HCT116 (cell line): ENCODE measurements at regions not wholly inside any gene's neighbourhood (a gene's known extent, or its start where the extent isn't known, plus 50 kb on each side); places are given as distances from the start of the nearest gene placed in this dataset.

Experiments
- ATAC-seq: fragments of 200-7000 bp; cut with Tn5 transposase; 2 replicates; pipeline ENCODE4 v1.9.1; 2020; ENCODE audit warnings: mild to moderate bottlenecking, moderate library complexity
- BruUV-seq: library from RNA; stranded (reverse); fragments of 400-500 nt; replicated peaks from 2 replicates; lab custom pipeline; 2021; lab: Mats Ljungman, UMichigan
- CTCF ChIA-PET: fragments of 300-600 bp; sonication (Branson Sonifier 250); formaldehyde crosslinking; loops from one replicate; lab custom pipeline; 2021; ENCODE audit warnings: antibody characterized with exemption; lab: Charles Lee
- POLR2A ChIA-PET: fragments of 300-600, 350-600 bp; sonication (Branson Sonifier 250); formaldehyde crosslinking; loops from one replicate; lab custom pipeline; 2021; ENCODE audit warnings: antibody characterized with exemption; lab: Charles Lee
- RAD21 ChIA-PET, 2 experiments: fragments of 300-600 bp; sonication (Branson Sonifier 250); formaldehyde crosslinking; loops; one replicate each; lab custom pipeline; 2023; ENCODE audit warnings: low total read pairs in 2 of 2; ENCODE audit not compliant: uncharacterized antibody in 2 of 2, unreplicated experiment in 2 of 2, low non-redundant PET in 1 of 2; lab: Charles Lee
- DNase-seq: peaks from one replicate; pipeline ENCODE4 v3.0.0-alpha.2; 2010; ENCODE audit warnings: low read depth, low spot score
- H2AFZ ChIP-seq: fragments of 200-600 bp; shearing (Covaris generic), sonication (generic); 2 replicates; pipeline ENCODE4 v1.6.1; 2017; ENCODE audit warnings: low read depth, mixed run types, mixed read lengths, antibody characterized with exemption, low read length; ENCODE audit not compliant: poor library complexity, severe bottlenecking
- H3K27ac ChIP-seq: 2 replicates; pipeline ENCODE4 v1.5.1; 2012; ENCODE audit warnings: low read depth, low read length
- H3K27me3 ChIP-seq: fragments of 200-600 bp; sonication (generic); 2 replicates; pipeline ENCODE4 v1.6.1; 2016; ENCODE audit warnings: mixed run types, low read length, mixed read lengths; ENCODE audit not compliant: insufficient read depth
- H3K36me3 ChIP-seq, 2 experiments: fragments of 200-500 bp in 1 of 2; fragments of 200-600 bp in 1 of 2; sonication (Bioruptor generic) in 1 of 2; sonication (generic) in 1 of 2; 2 replicates each; pipeline versions ENCODE4 v1.5.1 to v1.6.1; 2014 to 2016; ENCODE audit warnings: low read length in 2 of 2, inconsistent platforms in 1 of 2, mixed read lengths in 1 of 2, mixed run types in 1 of 2; ENCODE audit not compliant: insufficient read depth in 2 of 2, control insufficient read depth in 1 of 2
- H3K4me1 ChIP-seq, 2 experiments: fragments of 200-600 bp in 1 of 2; sonication (generic) in 1 of 2; 2 replicates each; pipeline versions ENCODE4 v1.5.1 to v1.6.1; 2012 to 2017; ENCODE audit warnings: low read length in 2 of 2, inconsistent platforms in 1 of 2, mild to moderate bottlenecking in 1 of 2, mixed read lengths in 1 of 2, mixed run types in 1 of 2, moderate library complexity in 1 of 2; ENCODE audit not compliant: insufficient read depth in 2 of 2, control insufficient read depth in 1 of 2
- H3K4me2 ChIP-seq: fragments of 200-600 bp; sonication (generic); 2 replicates; pipeline ENCODE4 v1.6.1; 2017; ENCODE audit warnings: mixed run types, low read length, mixed read lengths
- H3K4me3 ChIP-seq, 2 experiments: fragments of 200-600 bp in 1 of 2; sonication (generic) in 1 of 2; replicated peaks in 1 of 2; 2 replicates each; pipeline ENCODE4 v1.5.1; 2011 to 2016; ENCODE audit warnings: low read length in 2 of 2, control low read depth in 1 of 2, low read depth in 1 of 2, mild to moderate bottlenecking in 1 of 2, mixed read lengths in 1 of 2, mixed run types in 1 of 2
- H3K79me2 ChIP-seq: fragments of 200-600 bp; sonication (generic); 2 replicates; pipeline ENCODE4 v1.6.1; 2017; ENCODE audit warnings: mild to moderate bottlenecking, mixed run types, low read length, moderate library complexity, mixed read lengths; ENCODE audit not compliant: insufficient read depth
- H3K9ac ChIP-seq: fragments of 200-600 bp; sonication (generic); 2 replicates; pipeline ENCODE4 v1.6.1; 2016; ENCODE audit warnings: low read length, mixed read lengths
- H3K9me2 ChIP-seq: fragments of 200-600 bp; sonication (generic), shearing (Covaris generic); 2 replicates; pipeline ENCODE4 v1.6.1; 2017; ENCODE audit warnings: mixed run types, mild to moderate bottlenecking, moderate library complexity; ENCODE audit not compliant: insufficient read depth
- H3K9me3 ChIP-seq, 2 experiments: fragments of 200-500 bp in 1 of 2; fragments of 200-600 bp in 1 of 2; sonication (Bioruptor generic) in 1 of 2; sonication (generic) in 1 of 2; 2 replicates each; pipeline ENCODE4 v1.6.1; 2014 to 2017; ENCODE audit warnings: low read length in 2 of 2, mixed read lengths in 2 of 2, inconsistent platforms in 1 of 2, low read depth in 1 of 2, mild to moderate bottlenecking in 1 of 2, mixed run types in 1 of 2, moderate library complexity in 1 of 2; ENCODE audit not compliant: control insufficient read depth in 1 of 2, insufficient read depth in 1 of 2
- H4K20me1 ChIP-seq: fragments of 200-600 bp; sonication (generic), shearing (Covaris generic); 2 replicates; pipeline ENCODE4 v1.6.1; 2017; ENCODE audit warnings: mixed run types, mild to moderate bottlenecking, moderate library complexity; ENCODE audit not compliant: insufficient read depth
- CBX3 ChIP-seq: IDR thresholded peaks from 2 replicates; pipeline ENCODE4 v1.6.1; 2012; ENCODE audit warnings: low read depth
- CEBPB ChIP-seq: IDR thresholded peaks from 2 replicates; pipeline ENCODE4 v1.6.1; 2012; ENCODE audit warnings: low read depth
- CTCF ChIP-seq, 3 experiments: fragments of 200-600 bp in 1 of 3; sonication (generic) in 1 of 3; IDR thresholded peaks in 2 of 3; conservative IDR thresholded peaks in 1 of 3; 2 replicates each; pipeline ENCODE4 v1.5.1; 2012 to 2017; ENCODE audit warnings: low read depth in 2 of 3, low read length in 2 of 3, antibody characterized with exemption in 1 of 3, borderline replicate concordance in 1 of 3, control low read depth in 1 of 3, mild to moderate bottlenecking in 1 of 3, mixed read lengths in 1 of 3, mixed run types in 1 of 3, moderate library complexity in 1 of 3; ENCODE audit not compliant: insufficient read depth in 1 of 3
- EZH2 ChIP-seq: fragments of 200-600 bp; sonication (generic); IDR thresholded peaks from 2 replicates; pipeline ENCODE4 v1.6.1; 2017; ENCODE audit warnings: antibody characterized with exemption, mixed run types
- EZH2phosphoT487 ChIP-seq: fragments of 200-600 bp; IDR thresholded peaks from 2 replicates; pipeline ENCODE4 v1.6.1; 2018; ENCODE audit warnings: antibody characterized with exemption, borderline replicate concordance
- FOSL1 ChIP-seq: IDR thresholded peaks from 2 replicates; pipeline ENCODE4 v1.6.1; 2012; ENCODE audit warnings: low read depth
- MAX ChIP-seq: IDR thresholded peaks from 2 replicates; pipeline ENCODE4 v1.6.1; 2012
- POLR2A ChIP-seq: IDR thresholded peaks from 2 replicates; pipeline ENCODE4 v1.7.0; 2011; ENCODE audit warnings: borderline replicate concordance; ENCODE audit not compliant: insufficient read depth, insufficient read length; ENCODE audit errors: extremely low read depth
- POLR2AphosphoS5 ChIP-seq: IDR thresholded peaks from 2 replicates; pipeline ENCODE4 v1.6.1; 2011; ENCODE audit warnings: mild to moderate bottlenecking, low read depth, low read length, moderate library complexity
- RAD21 ChIP-seq: IDR thresholded peaks from 2 replicates; pipeline ENCODE4 v1.6.1; 2012; ENCODE audit warnings: low read depth, mild to moderate bottlenecking
- REST ChIP-seq: IDR thresholded peaks from 2 replicates; pipeline ENCODE4 v1.6.1; 2012; ENCODE audit warnings: low read depth
- SP1 ChIP-seq: IDR thresholded peaks from 2 replicates; pipeline ENCODE4 v1.6.1; 2012; ENCODE audit warnings: low read depth
- SRF ChIP-seq: IDR thresholded peaks from 2 replicates; pipeline ENCODE4 v1.6.1; 2012; ENCODE audit warnings: low read depth
- ZFX ChIP-seq: fragments of 450-650 bp; IDR thresholded peaks from 2 replicates; pipeline ENCODE4 v1.6.1; 2017
- ZNF274 ChIP-seq: fragments of 200-500 bp; sonication (Bioruptor generic); IDR thresholded peaks from 2 replicates; pipeline ENCODE4 v1.6.1; 2014; ENCODE audit warnings: mild to moderate bottlenecking, low read depth, low read length, inconsistent platforms
- intact Hi-C: fragments of 100-400 bp; cut with micrococcal nuclease; formaldehyde crosslinking; loops from 2 replicates; pipeline ENCODE4 v1.10.0; 2022

- TF ChIP-seq CTCF (IDR thresholded peaks at IDR 0.05 in 2 of 3, conservative IDR thresholded peaks at IDR 0.05 in 1 of 3; ENCODE audit: borderline replicate concordance in 1 of 3, insufficient read depth in 1 of 3, low read depth in 2 of 3, low read length in 2 of 3) (no peak), EZH2 (no peak), CBX3 (no peak), POLR2AphosphoS5 (no peak)
Observed at GRCh38 chr6:28770732-28771131, 153.1 kb downstream of the TRIM27 start (continued).

- Histone ChIP-seq H3K4me3 (peak overlapping the region in 1 of 2 experiments; percentile 46; a peak in 2 of 4 replicates), H3K4me2 (peak overlapping the region; percentile 77), H3K4me1 (peaks cover 22 to 36% of the 10 kb centered on the region in 2 experiments), H3K9me2 (no peaks in the 10 kb centered on the region), H3K36me3 (no peaks in the 10 kb centered on the region), H3K27me3 (no peaks in the 10 kb centered on the region), H2AFZ (peak overlapping the region; percentile 90), H3K79me2 (no peaks in the 10 kb centered on the region), H3K9me3 (no peaks in the 10 kb centered on the region), H3K27ac (peak overlapping the region; percentile 50; the same call in 1 of the 2 replicates), H3K9ac (peak overlapping the region; percentile 46; the same call in 1 of the 2 replicates), H4K20me1 (no peaks in the 10 kb centered on the region)
- ATAC-seq (peak; percentile 67), DNase-seq (no peak)
- POLR2A ChIA-PET: no interaction called here
- no TSS peak for BruUV-seq
- RAD21 ChIA-PET: interaction anchor here in 1 of 2 experiments (1.3 kb wide), 1 partner anchor 66 kb away, joined by 3 read pairs; no protein-coding TSS in a partner anchor
- intact Hi-C loops: no loop called here
- CTCF ChIA-PET: interaction anchor here (0.8 to 1.1 kb wide), 6 partner anchors 11 to 66 kb away, joined by 3 read pairs; no protein-coding TSS in a partner anchor
- TF ChIP-seq CBX3 (no peak), POLR2A (no peak), SRF (no peak), SP1 (no peak; the same call in 1 of the 2 replicates), ZNF274 (no peak), POLR2AphosphoS5 (no peak), CEBPB (no peak), FOSL1 (no peak), ZFX (no peak), RAD21 (peak; percentile 57), CTCF (IDR thresholded peaks at IDR 0.05 in 2 of 3, conservative IDR thresholded peaks at IDR 0.05 in 1 of 3; ENCODE audit: borderline replicate concordance in 1 of 3, insufficient read depth in 1 of 3, low read depth in 2 of 3, low read length in 2 of 3) (peak in 2 of 3 experiments; percentile 62 to 72; a peak in 4 of 6 replicates), EZH2phosphoT487 (no peak), REST (no peak), MAX (no peak)
Observed at GRCh38 chr6:28771401-28772267, 152.2 kb downstream of the TRIM27 start.
